ENCODE measurements at regions not wholly inside any gene's neighbourhood (a gene's known extent, or its start where the extent isn't known, plus 50 kb on each side); places are given as distances from the start of the nearest gene placed in this dataset.
"Not testable (repeated sequence)": the region's sequence is repeated elsewhere in the genome, so short reads cannot be mapped to it uniquely, and the experiment has no call there.

GRCh38 chr6:170090561-170090960 is 200.3 kb downstream of the DLL1 start:
- no peak for TF ChIP-seq CTCF (IDR thresholded peaks at IDR 0.05)
- Histone ChIP-seq H3K27ac (no peak overlapping the region), H3K36me3 (no peaks in the 10 kb centered on the region), H3K4me1 (no peaks in the 10 kb centered on the region), H3K9me3 (no peaks in the 10 kb centered on the region), H3K27me3 (no peaks in the 10 kb centered on the region), H3K4me3 (no peak overlapping the region)
- intact Hi-C loops (cut with DNase I): no loop called here
- DNase-seq (ENCODE audit: low spot score in 2 of 2): peak in 1 of 2 donors; percentile 5

- Histone ChIP-seq H3K36me3 (no peaks in the 10 kb centered on the region), H3K4me3 (no peak overlapping the region), H3K27ac (no peak overlapping the region), H3K9me3 (no peaks in the 10 kb centered on the region), H3K27me3 (no peaks in the 10 kb centered on the region), H3K4me1 (no peaks in the 10 kb centered on the region)
- DNase-seq (ENCODE audit: low spot score in 2 of 2): peak in 1 of 2 donors; percentile 48
- TF ChIP-seq CTCF (IDR thresholded peaks at IDR 0.05): no peak
- intact Hi-C loops (cut with DNase I): no loop called here
These were observed 200.9 kb downstream of the DLL1 start for GRCh38 chr6:170089963-170090362.

- no peak overlapping the region for H3K4me3 ChIP-seq
- no peaks in the 10 kb centered on the region for H3K4me1 ChIP-seq
- no peaks in the 10 kb centered on the region for H3K27me3 ChIP-seq
- no peak overlapping the region for H3K27ac ChIP-seq
- H3K36me3 ChIP-seq: no peaks in the 10 kb centered on the region
- intact Hi-C loops (cut with DNase I): no loop called here
- no peaks in the 10 kb centered on the region for H3K9me3 ChIP-seq
- no peak for TF ChIP-seq CTCF (IDR thresholded peaks at IDR 0.05)
- peak in 1 of 2 donors; percentile 65 for DNase-seq (ENCODE audit: low spot score in 2 of 2)
These were observed 202.3 kb downstream of the DLL1 start for GRCh38 chr6:170088582-170088955.

- H3K9me3 ChIP-seq: no peaks in the 10 kb centered on the region
- DNase-seq (ENCODE audit: low spot score in 2 of 2): peak in 1 of 2 donors; percentile 67
- H3K27me3 ChIP-seq: no peaks in the 10 kb centered on the region
- no peaks in the 10 kb centered on the region for H3K4me1 ChIP-seq
- no peak for TF ChIP-seq CTCF (IDR thresholded peaks at IDR 0.05)
- H3K4me3 ChIP-seq: no peak overlapping the region
- intact Hi-C loops (cut with DNase I): no loop called here
- no peaks in the 10 kb centered on the region for H3K36me3 ChIP-seq
- H3K27ac ChIP-seq: no peak overlapping the region
These were observed 202.8 kb downstream of the DLL1 start for GRCh38 chr6:170087941-170088581.

- H3K4me1 ChIP-seq; H3K4me3 ChIP-seq; H3K9me3 ChIP-seq; H3K36me3 ChIP-seq; intact Hi-C loops (cut with DNase I); H3K27me3 ChIP-seq: not testable (repeated sequence)
- peak in 1 of 2 donors; percentile 35 for DNase-seq (ENCODE audit: low spot score in 2 of 2)
- peak overlapping the region in 1 of 2 donors; percentile 66 for H3K27ac ChIP-seq
These were observed 203.5 kb downstream of the DLL1 start for GRCh38 chr6:170087421-170087780.

GRCh38 chr6:170086639-170087420 is 204.0 kb downstream of the DLL1 start:
- peak in 1 of 2 donors; percentile 54 for DNase-seq (ENCODE audit: low spot score in 2 of 2)
- no peak for TF ChIP-seq CTCF (IDR thresholded peaks at IDR 0.05)
- no peaks in the 10 kb centered on the region for H3K27me3 ChIP-seq
- H3K36me3 ChIP-seq: no peaks in the 10 kb centered on the region
- H3K9me3 ChIP-seq: no peaks in the 10 kb centered on the region
- peak overlapping the region; percentile 52 to 66 for H3K27ac ChIP-seq
- intact Hi-C loops (cut with DNase I): no loop called here
- H3K4me1 ChIP-seq: no peaks in the 10 kb centered on the region
- no peak overlapping the region for H3K4me3 ChIP-seq
